Ishikawa (cell line): ENCODE measurements at regions not wholly inside any gene's neighbourhood (a gene's known extent, or its start where the extent isn't known, plus 50 kb on each side); places are given as distances from the start of the nearest gene placed in this dataset.

Source experiments
- CEBPB ChIP-seq: IDR thresholded peaks from 2 replicates; pipeline ENCODE4 v1.6.1; 2012
- CREB1 ChIP-seq: IDR thresholded peaks from 2 replicates; pipeline ENCODE4 v1.6.1; 2012; ENCODE audit warnings: low read depth
- EP300 ChIP-seq: IDR thresholded peaks from 2 replicates; pipeline ENCODE4 v1.6.1; 2012; ENCODE audit warnings: borderline replicate concordance
- FOXM1 ChIP-seq: IDR thresholded peaks from 2 replicates; pipeline ENCODE4 v1.6.1; 2012; ENCODE audit warnings: low read depth, borderline replicate concordance
- MAX ChIP-seq: IDR thresholded peaks from 2 replicates; pipeline ENCODE4 v1.6.1; 2012
- NFIC ChIP-seq: IDR thresholded peaks from 2 replicates; pipeline ENCODE4 v1.6.1; 2012
- RAD21 ChIP-seq: IDR thresholded peaks from 2 replicates; pipeline ENCODE4 v1.6.1; 2012; ENCODE audit warnings: low read depth
- TAF1 ChIP-seq: IDR thresholded peaks from 2 replicates; pipeline ENCODE4 v1.6.1; 2012; ENCODE audit warnings: low read depth, mild to moderate bottlenecking
- TCF12 ChIP-seq: IDR thresholded peaks from 2 replicates; pipeline ENCODE4 v1.6.1; 2012; ENCODE audit warnings: low read depth
- TEAD4 ChIP-seq: IDR thresholded peaks from 2 replicates; pipeline ENCODE4 v1.6.1; 2012
- USF1 ChIP-seq: IDR thresholded peaks from 2 replicates; pipeline ENCODE4 v1.6.1; 2012
- YY1 ChIP-seq: IDR thresholded peaks from 2 replicates; pipeline ENCODE4 v1.6.1; 2012; ENCODE audit warnings: low read depth
- ZBTB7A ChIP-seq: IDR thresholded peaks from 2 replicates; pipeline ENCODE4 v1.6.1; 2012; ENCODE audit warnings: low read depth
- TF ChIP-seq, protein P1 (sequence below): IDR thresholded peaks from 2 replicates; pipeline ENCODE4 v1.6.1; 2012; ENCODE audit warnings: low read depth, mild to moderate bottlenecking

DNA sequence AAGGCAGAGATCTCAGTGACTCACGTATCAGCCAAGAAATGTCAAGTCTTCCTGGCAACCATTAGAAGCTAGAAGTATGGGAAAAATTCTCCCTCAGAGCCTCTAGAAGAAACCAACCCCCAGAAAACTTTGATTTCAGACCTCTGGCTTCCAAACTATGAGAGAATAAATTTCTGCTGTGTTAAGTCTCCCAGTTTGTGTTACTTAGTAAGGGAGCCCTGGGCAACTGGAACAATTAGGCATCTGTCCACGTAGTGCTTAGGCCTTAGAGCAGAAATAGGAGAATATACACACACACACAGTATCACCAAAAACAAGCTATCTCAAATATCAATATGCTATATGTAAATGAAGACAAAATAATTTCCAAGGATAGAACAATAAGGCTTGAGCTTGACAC lies 894.8 kb upstream of the CDH10 start:
- TF ChIP-seq EP300 (no peak), MAX (no peak), FOXM1 (no peak), CEBPB (no peak), TCF12 (no peak), USF1 (no peak), TAF1 (no peak), RAD21 (no peak), CREB1 (no peak), ZBTB7A (no peak), TEAD4 (no peak), NFIC (no peak), YY1 (no peak)
- TF ChIP-seq, protein P1, sequence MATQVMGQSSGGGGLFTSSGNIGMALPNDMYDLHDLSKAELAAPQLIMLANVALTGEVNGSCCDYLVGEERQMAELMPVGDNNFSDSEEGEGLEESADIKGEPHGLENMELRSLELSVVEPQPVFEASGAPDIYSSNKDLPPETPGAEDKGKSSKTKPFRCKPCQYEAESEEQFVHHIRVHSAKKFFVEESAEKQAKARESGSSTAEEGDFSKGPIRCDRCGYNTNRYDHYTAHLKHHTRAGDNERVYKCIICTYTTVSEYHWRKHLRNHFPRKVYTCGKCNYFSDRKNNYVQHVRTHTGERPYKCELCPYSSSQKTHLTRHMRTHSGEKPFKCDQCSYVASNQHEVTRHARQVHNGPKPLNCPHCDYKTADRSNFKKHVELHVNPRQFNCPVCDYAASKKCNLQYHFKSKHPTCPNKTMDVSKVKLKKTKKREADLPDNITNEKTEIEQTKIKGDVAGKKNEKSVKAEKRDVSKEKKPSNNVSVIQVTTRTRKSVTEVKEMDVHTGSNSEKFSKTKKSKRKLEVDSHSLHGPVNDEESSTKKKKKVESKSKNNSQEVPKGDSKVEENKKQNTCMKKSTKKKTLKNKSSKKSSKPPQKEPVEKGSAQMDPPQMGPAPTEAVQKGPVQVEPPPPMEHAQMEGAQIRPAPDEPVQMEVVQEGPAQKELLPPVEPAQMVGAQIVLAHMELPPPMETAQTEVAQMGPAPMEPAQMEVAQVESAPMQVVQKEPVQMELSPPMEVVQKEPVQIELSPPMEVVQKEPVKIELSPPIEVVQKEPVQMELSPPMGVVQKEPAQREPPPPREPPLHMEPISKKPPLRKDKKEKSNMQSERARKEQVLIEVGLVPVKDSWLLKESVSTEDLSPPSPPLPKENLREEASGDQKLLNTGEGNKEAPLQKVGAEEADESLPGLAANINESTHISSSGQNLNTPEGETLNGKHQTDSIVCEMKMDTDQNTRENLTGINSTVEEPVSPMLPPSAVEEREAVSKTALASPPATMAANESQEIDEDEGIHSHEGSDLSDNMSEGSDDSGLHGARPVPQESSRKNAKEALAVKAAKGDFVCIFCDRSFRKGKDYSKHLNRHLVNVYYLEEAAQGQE: no peak
